Testis (tissue), 2 donors: ENCODE measurements at regions not wholly inside any gene's neighbourhood (a gene's known extent, or its start where the extent isn't known, plus 50 kb on each side); places are given as distances from the start of the nearest gene placed in this dataset.

Experiments used
- POLR2A ChIP-seq: fragments of 450-650 bp; IDR thresholded peaks from one replicate; pipeline ENCODE4 v1.6.1; 2017; ENCODE audit warnings: antibody characterized with exemption, mild to moderate bottlenecking, moderate library complexity
- TF ChIP-seq, protein P1 (sequence below), 3 experiments: fragments of 450-650 bp in 2 of 3; fragments of 200-600 bp in 1 of 3; sonication (generic) in 1 of 3; IDR thresholded peaks; one replicate each; pipeline ENCODE4 v1.5.1; 2016 to 2019; ENCODE audit warnings: antibody characterized with exemption in 3 of 3, mild to moderate bottlenecking in 2 of 3, moderate library complexity in 1 of 3

DNA sequence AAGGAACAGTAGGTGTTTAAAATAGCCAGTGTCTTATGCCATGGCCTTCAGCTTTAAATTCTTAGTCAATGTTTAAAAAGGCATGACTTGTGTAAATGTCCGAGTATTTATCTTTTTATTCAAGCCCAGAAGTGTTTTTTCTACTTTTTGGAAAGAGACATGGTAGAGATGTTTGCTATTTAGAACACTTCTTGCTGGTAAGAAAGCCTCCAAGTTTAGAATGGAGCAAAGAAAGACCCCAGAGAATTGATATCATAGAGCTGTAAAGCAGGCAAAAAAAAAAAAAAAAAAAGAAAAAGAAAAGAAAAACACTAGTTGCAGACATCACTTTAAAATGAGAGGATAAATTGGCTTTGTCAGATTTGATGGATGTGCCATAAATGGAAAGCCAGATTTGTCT is 375.1 kb downstream of the TMEM167A start:
- no peak for TF ChIP-seq POLR2A
- TF ChIP-seq, protein P1, sequence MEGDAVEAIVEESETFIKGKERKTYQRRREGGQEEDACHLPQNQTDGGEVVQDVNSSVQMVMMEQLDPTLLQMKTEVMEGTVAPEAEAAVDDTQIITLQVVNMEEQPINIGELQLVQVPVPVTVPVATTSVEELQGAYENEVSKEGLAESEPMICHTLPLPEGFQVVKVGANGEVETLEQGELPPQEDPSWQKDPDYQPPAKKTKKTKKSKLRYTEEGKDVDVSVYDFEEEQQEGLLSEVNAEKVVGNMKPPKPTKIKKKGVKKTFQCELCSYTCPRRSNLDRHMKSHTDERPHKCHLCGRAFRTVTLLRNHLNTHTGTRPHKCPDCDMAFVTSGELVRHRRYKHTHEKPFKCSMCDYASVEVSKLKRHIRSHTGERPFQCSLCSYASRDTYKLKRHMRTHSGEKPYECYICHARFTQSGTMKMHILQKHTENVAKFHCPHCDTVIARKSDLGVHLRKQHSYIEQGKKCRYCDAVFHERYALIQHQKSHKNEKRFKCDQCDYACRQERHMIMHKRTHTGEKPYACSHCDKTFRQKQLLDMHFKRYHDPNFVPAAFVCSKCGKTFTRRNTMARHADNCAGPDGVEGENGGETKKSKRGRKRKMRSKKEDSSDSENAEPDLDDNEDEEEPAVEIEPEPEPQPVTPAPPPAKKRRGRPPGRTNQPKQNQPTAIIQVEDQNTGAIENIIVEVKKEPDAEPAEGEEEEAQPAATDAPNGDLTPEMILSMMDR (IDR thresholded peaks at IDR 0.05), result no peak
